HEK293 (cell line): ENCODE measurements at regions not wholly inside any gene's neighbourhood (a gene's known extent, or its start where the extent isn't known, plus 50 kb on each side); places are given as distances from the start of the nearest gene placed in this dataset.

ENCODE experiments used
- CTCF ChIA-PET: fragments of 350-600 bp; formaldehyde crosslinking; extraction: SDS; loops from one replicate; lab custom pipeline; 2021; ENCODE audit warnings: antibody characterized with exemption; lab: Yijun Ruan, JAX
- POLR2A ChIA-PET: fragments of 300-600 bp; formaldehyde crosslinking; extraction: SDS; loops from one replicate; lab custom pipeline; 2020; ENCODE audit warnings: antibody characterized with exemption, inconsistent platforms; lab: Yijun Ruan, JAX
- H3K27ac ChIP-seq: fragments of 200-500 bp; sonication (Bioruptor generic); 2 replicates; pipeline ENCODE4 v1.5.1; 2014; ENCODE audit warnings: low read depth, low read length, control low read depth, inconsistent platforms; ENCODE audit errors: extremely low read depth
- H3K36me3 ChIP-seq, 2 experiments: fragments of 200-500 bp in 1 of 2; sonication (Bioruptor generic) in 1 of 2; 1 replicate in 1 of 2; 2 replicates in 1 of 2; pipeline ENCODE4 v1.5.1; 2014 to 2017; ENCODE audit warnings: inconsistent platforms in 2 of 2, low read length in 2 of 2; ENCODE audit not compliant: control insufficient read depth in 2 of 2, insufficient read depth in 1 of 2
- H3K4me1 ChIP-seq: fragments of 200-500 bp; sonication (Bioruptor generic); 2 replicates; pipeline ENCODE4 v1.5.1; 2014; ENCODE audit warnings: mild to moderate bottlenecking, low read length, inconsistent platforms; ENCODE audit not compliant: control insufficient read depth, insufficient read depth
- H3K4me3 ChIP-seq: 2 replicates; pipeline ENCODE4 v1.5.1; 2011; ENCODE audit warnings: low read depth, mild to moderate bottlenecking, control low read depth, low read length, moderate library complexity
- H3K9me3 ChIP-seq: fragments of 200-500 bp; sonication (Bioruptor generic); 2 replicates; pipeline ENCODE4 v1.5.1; 2014; ENCODE audit warnings: low read depth, low read length, inconsistent platforms; ENCODE audit not compliant: control insufficient read depth, insufficient read depth
- AEBP2 ChIP-seq: fragments of 450-650 bp; formaldehyde crosslinking; IDR thresholded peaks from 2 replicates; pipeline ENCODE4 v1.5.1; 2016; ENCODE audit warnings: missing biosample characterization, missing genetic modification characterization, borderline replicate concordance
- BCL11B ChIP-seq: fragments of 450-650 bp; formaldehyde crosslinking; IDR thresholded peaks from 2 replicates; pipeline ENCODE4 v1.5.1; 2016; ENCODE audit warnings: low read depth, missing biosample characterization, missing genetic modification characterization
- FEZF1 ChIP-seq: fragments of 450-650 bp; formaldehyde crosslinking; IDR thresholded peaks from 2 replicates; pipeline ENCODE4 v1.5.1; 2016; ENCODE audit warnings: missing biosample characterization, missing genetic modification characterization
- GFI1B ChIP-seq: fragments of 450-650 bp; formaldehyde crosslinking; IDR thresholded peaks from 2 replicates; pipeline ENCODE4 v1.5.1; 2016; ENCODE audit warnings: missing biosample characterization, missing genetic modification characterization
- GLIS1 ChIP-seq: fragments of 450-650 bp; formaldehyde crosslinking; IDR thresholded peaks from 2 replicates; pipeline ENCODE4 v1.5.1; 2016; ENCODE audit warnings: missing biosample characterization, missing genetic modification characterization
- HOXD13 ChIP-seq: sonication (generic); formaldehyde crosslinking; IDR thresholded peaks from 2 replicates; pipeline ENCODE4 v1.8.0; 2022; ENCODE audit warnings: missing genetic modification reagents, borderline replicate concordance
- KLF17 ChIP-seq: fragments of 450-650 bp; formaldehyde crosslinking; IDR thresholded peaks from 2 replicates; pipeline ENCODE4 v1.5.1; 2016; ENCODE audit warnings: missing biosample characterization, missing genetic modification characterization
- RBAK ChIP-seq: fragments of 450-650 bp; formaldehyde crosslinking; IDR thresholded peaks from 2 replicates; pipeline ENCODE4 v1.5.1; 2016; ENCODE audit warnings: missing biosample characterization, missing genetic modification characterization
- SCRT1 ChIP-seq: fragments of 450-650 bp; formaldehyde crosslinking; IDR thresholded peaks from 2 replicates; pipeline ENCODE4 v1.5.1; 2016; ENCODE audit warnings: missing biosample characterization, missing genetic modification characterization, borderline replicate concordance
- SP2 ChIP-seq: fragments of 450-650 bp; formaldehyde crosslinking; IDR thresholded peaks from 2 replicates; pipeline ENCODE4 v1.5.1; 2016; ENCODE audit warnings: missing biosample characterization, missing genetic modification characterization
- SP3 ChIP-seq: fragments of 450-650 bp; formaldehyde crosslinking; IDR thresholded peaks from 2 replicates; pipeline ENCODE4 v1.5.1; 2016; ENCODE audit warnings: missing biosample characterization, missing genetic modification characterization
- ZBTB1 ChIP-seq: fragments of 450-650 bp; formaldehyde crosslinking; IDR thresholded peaks from 2 replicates; pipeline ENCODE4 v1.5.1; 2016; ENCODE audit warnings: missing biosample characterization, missing genetic modification characterization
- ZFHX2 ChIP-seq: fragments of 450-650 bp; formaldehyde crosslinking; conservative IDR thresholded peaks from 2 replicates; pipeline ENCODE4 v1.5.1; 2016; ENCODE audit warnings: missing biosample characterization, missing genetic modification characterization
- ZFP3 ChIP-seq: fragments of 450-650 bp; formaldehyde crosslinking; IDR thresholded peaks from 2 replicates; pipeline ENCODE4 v1.5.1; 2016; ENCODE audit warnings: low read depth, missing biosample characterization, missing genetic modification characterization
- ZNF155 ChIP-seq: fragments of 450-650 bp; formaldehyde crosslinking; IDR thresholded peaks from 2 replicates; pipeline ENCODE4 v1.5.1; 2016; ENCODE audit warnings: missing biosample characterization, missing genetic modification characterization
- ZNF175 ChIP-seq: fragments of 450-650 bp; formaldehyde crosslinking; IDR thresholded peaks from 2 replicates; pipeline ENCODE4 v1.5.1; 2016; ENCODE audit warnings: missing biosample characterization, missing genetic modification characterization
- ZNF18 ChIP-seq: fragments of 450-650 bp; formaldehyde crosslinking; IDR thresholded peaks from 2 replicates; pipeline ENCODE4 v1.5.1; 2016; ENCODE audit warnings: missing biosample characterization, missing genetic modification characterization
- ZNF211 ChIP-seq: fragments of 450-650 bp; formaldehyde crosslinking; IDR thresholded peaks from 2 replicates; pipeline ENCODE4 v1.5.1; 2016; ENCODE audit warnings: low read depth, missing biosample characterization, missing genetic modification characterization
- ZNF341 ChIP-seq: fragments of 450-650 bp; formaldehyde crosslinking; IDR thresholded peaks from 2 replicates; pipeline ENCODE4; 2016; ENCODE audit warnings: low read depth, missing biosample characterization, missing genetic modification characterization
- ZNF354C ChIP-seq: fragments of 450-650 bp; formaldehyde crosslinking; IDR thresholded peaks from 2 replicates; pipeline ENCODE4 v1.5.1; 2016; ENCODE audit warnings: missing biosample characterization, missing genetic modification characterization, low read depth, borderline replicate concordance
- ZNF449 ChIP-seq: fragments of 450-650 bp; formaldehyde crosslinking; IDR thresholded peaks from 2 replicates; pipeline ENCODE4 v1.5.1; 2017; ENCODE audit warnings: missing biosample characterization, mild to moderate bottlenecking, missing genetic modification characterization, moderate library complexity
- ZNF529 ChIP-seq: fragments of 450-650 bp; formaldehyde crosslinking; IDR thresholded peaks from 2 replicates; pipeline ENCODE4 v1.5.1; 2017; ENCODE audit warnings: missing genetic modification characterization, missing biosample characterization; ENCODE audit not compliant: insufficient replicate concordance
- ZNF544 ChIP-seq: fragments of 450-650 bp; formaldehyde crosslinking; IDR thresholded peaks from 2 replicates; pipeline ENCODE4 v1.5.0; 2017; ENCODE audit warnings: missing biosample characterization, missing genetic modification characterization
- ZNF580 ChIP-seq: fragments of 450-650 bp; formaldehyde crosslinking; IDR thresholded peaks from 2 replicates; pipeline ENCODE4 v1.5.1; 2016; ENCODE audit warnings: missing biosample characterization, missing genetic modification characterization
- ZNF624 ChIP-seq: fragments of 450-650 bp; formaldehyde crosslinking; IDR thresholded peaks from 2 replicates; pipeline ENCODE4 v1.5.1; 2017; ENCODE audit warnings: missing biosample characterization, missing genetic modification characterization
- ZNF664 ChIP-seq: fragments of 450-650 bp; formaldehyde crosslinking; IDR thresholded peaks from 2 replicates; pipeline ENCODE4 v1.5.1; 2016; ENCODE audit warnings: missing biosample characterization, missing genetic modification characterization
- ZSCAN18 ChIP-seq: fragments of 450-650 bp; formaldehyde crosslinking; IDR thresholded peaks from 2 replicates; pipeline ENCODE4 v1.5.1; 2016; ENCODE audit warnings: missing biosample characterization, missing genetic modification characterization
- ZSCAN23 ChIP-seq: fragments of 450-650 bp; formaldehyde crosslinking; IDR thresholded peaks from 2 replicates; pipeline ENCODE4 v1.5.1; 2016; ENCODE audit warnings: missing biosample characterization, missing genetic modification characterization

GRCh38 chr14:34204774-34205173 lies 253.9 kb upstream of the EGLN3 start:
- Histone ChIP-seq H3K9me3 (no peaks in the 10 kb centered on the region), H3K27ac (no peak overlapping the region), H3K4me1 (no peaks in the 10 kb centered on the region; the same call in 1 of the 2 replicates), H3K36me3 (no peaks in the 10 kb centered on the region), H3K4me3 (no peak overlapping the region)
- CTCF ChIA-PET, result no interaction called here
- POLR2A ChIA-PET, result no interaction called here
- TF ChIP-seq ZNF529, result no peak
- TF ChIP-seq ZSCAN18 (tag by site-specific recombination), result no peak
- TF ChIP-seq ZNF664, result no peak
- no peak for TF ChIP-seq GFI1B
- TF ChIP-seq FEZF1 (tag by site-specific recombination), result no peak
- TF ChIP-seq RBAK (tag by site-specific recombination), result no peak
- TF ChIP-seq KLF17 (tag by site-specific recombination), result no peak
- TF ChIP-seq HOXD13 (CRISPR knock-in tag), result no peak
- TF ChIP-seq ZNF211 (tag by site-specific recombination), result no peak
- TF ChIP-seq ZFP3, result no peak
- no peak for TF ChIP-seq ZNF449 (tag by site-specific recombination)
- no peak for TF ChIP-seq ZNF624 (tag by site-specific recombination)
- TF ChIP-seq ZNF580 (tag by site-specific recombination), result no peak
- TF ChIP-seq ZNF175 (tag by site-specific recombination), result no peak
- TF ChIP-seq ZNF155, result no peak
- no peak for TF ChIP-seq BCL11B
- TF ChIP-seq ZNF341 (tag by site-specific recombination), result no peak
- no peak for TF ChIP-seq AEBP2 (tag by site-specific recombination)
- TF ChIP-seq ZSCAN23 (tag by site-specific recombination), result no peak
- TF ChIP-seq ZNF544 (tag by site-specific recombination), result no peak

GRCh38 chr14:34203251-34203722 lies 252.4 kb upstream of the EGLN3 start:
- ChIA-PET POLR2A (no interaction called here), CTCF (no interaction called here)
- Histone ChIP-seq H3K4me3 (no peak overlapping the region), H3K9me3 (no peaks in the 10 kb centered on the region), H3K27ac (no peak overlapping the region), H3K36me3 (no peaks in the 10 kb centered on the region), H3K4me1 (no peaks in the 10 kb centered on the region; the same call in 1 of the 2 replicates)
- no peak for TF ChIP-seq GLIS1 (tag by site-specific recombination)
- TF ChIP-seq ZNF155, result no peak
- no peak for TF ChIP-seq ZNF18 (tag by site-specific recombination)
- TF ChIP-seq SP2, result no peak
- no peak for TF ChIP-seq RBAK (tag by site-specific recombination)
- no peak for TF ChIP-seq SCRT1 (tag by site-specific recombination)
- no peak for TF ChIP-seq ZNF354C (tag by site-specific recombination)
- no peak for TF ChIP-seq ZNF529
- TF ChIP-seq ZBTB1 (tag by site-specific recombination), result no peak
- TF ChIP-seq ZFHX2 (tag by site-specific recombination), result no peak
- TF ChIP-seq SP3, result no peak
